ENCODE measurements at regions not wholly inside any gene's neighbourhood (a gene's known extent, or its start where the extent isn't known, plus 50 kb on each side); places are given as distances from the start of the nearest gene placed in this dataset.

GRCh38 chr2:7725171-7725849 is 808.1 kb downstream of the RNF144A start:
- TF ChIP-seq CTCF (IDR thresholded peaks at IDR 0.05) (peak; percentile 16 to 38 (median 28)), POLR2A (IDR thresholded peaks at IDR 0.05) (no peak)
